Activated CD8-positive, alpha-beta T cell treated with anti-CD3 and anti-CD28 coated beads for 36 hours (primary cell): ENCODE measurements at regions not wholly inside any gene's neighbourhood (a gene's known extent, or its start where the extent isn't known, plus 50 kb on each side); places are given as distances from the start of the nearest gene placed in this dataset.

Experiments
- ATAC-seq: fragments of 200-7000 bp; cut with Tn5 transposase; one replicate; pipeline ENCODE4 v1.10.0; 2021; ENCODE audit warnings: mild to moderate bottlenecking, moderate library complexity
- CTCF ChIA-PET: fragments of 350-600 bp; sonication (Branson Sonifier 250); formaldehyde crosslinking; loops from one replicate; lab custom pipeline; 2021; ENCODE audit warnings: antibody characterized with exemption; lab: Charles Lee
- POLR2A ChIA-PET: fragments of 350-600 bp; sonication (Branson Sonifier 250); formaldehyde crosslinking; loops from one replicate; lab custom pipeline; 2021; ENCODE audit warnings: antibody characterized with exemption; lab: Charles Lee
- DNase-seq: peaks from one replicate; pipeline ENCODE4 v3.0.0-alpha.2; 2020
- H3K27ac Mint-ChIP-seq: one replicate; pipeline ENCODE4 v1.8.0; 2021; ENCODE audit warnings: mild to moderate bottlenecking, mixed read lengths
- H3K27me3 Mint-ChIP-seq: one replicate; pipeline ENCODE4 v1.8.0; 2021; ENCODE audit warnings: mixed read lengths
- H3K36me3 Mint-ChIP-seq: one replicate; pipeline ENCODE4 v1.8.0; 2021; ENCODE audit warnings: low read depth, mixed read lengths
- H3K4me1 Mint-ChIP-seq: one replicate; pipeline ENCODE4 v1.8.0; 2021; ENCODE audit warnings: low read depth, mixed read lengths
- H3K4me3 Mint-ChIP-seq: one replicate; pipeline ENCODE4 v1.8.0; 2021; ENCODE audit warnings: mild to moderate bottlenecking, moderate library complexity, mixed read lengths
- H3K9me3 Mint-ChIP-seq: one replicate; pipeline ENCODE4 v1.8.0; 2021; ENCODE audit warnings: mixed read lengths
- CTCF ChIP-seq: fragments of 200-600 bp; IDR thresholded peaks from one replicate; pipeline ENCODE4 v1.8.0; 2022; ENCODE audit warnings: antibody characterized with exemption, mild to moderate bottlenecking
- intact Hi-C: fragments of 100-400 bp; cut with micrococcal nuclease; formaldehyde crosslinking; loops from one replicate; pipeline ENCODE4 v1.10.0; 2022

- no peaks in the 10 kb centered on the region for H3K4me1 Mint-ChIP-seq
- DNase-seq (no peak), ATAC-seq (no peak)
- H3K4me3 Mint-ChIP-seq: no peak overlapping the region
- intact Hi-C loops: no loop called here
- POLR2A ChIA-PET: interaction anchor here (0.6 kb wide), 1 partner anchor 103 kb away, joined by 3 read pairs; no protein-coding TSS in a partner anchor
- CTCF ChIA-PET: interaction anchor here (1.3 kb wide), 1 partner anchor 14 kb away, joined by 4 read pairs; no protein-coding TSS in a partner anchor
- TF ChIP-seq CTCF: no peak
- H3K9me3 Mint-ChIP-seq: no peaks in the 10 kb centered on the region
- H3K27ac Mint-ChIP-seq: no peak overlapping the region
- H3K36me3 Mint-ChIP-seq: no peaks in the 10 kb centered on the region
- peaks cover 5% of the 10 kb centered on the region for H3K27me3 Mint-ChIP-seq
These were observed 243.6 kb upstream of the GPRIN3 start for GRCh38 chr4:89551191-89551590.

- POLR2A ChIA-PET: no interaction called here
- TF ChIP-seq CTCF: no peak
- Mint-ChIP-seq H3K36me3 (no peaks in the 10 kb centered on the region), H3K27ac (no peak overlapping the region), H3K9me3 (peaks cover 5% of the 10 kb centered on the region), H3K4me3 (no peak overlapping the region), H3K4me1 (no peaks in the 10 kb centered on the region), H3K27me3 (peaks cover 5% of the 10 kb centered on the region)
- DNase-seq (no peak), ATAC-seq (no peak)
- intact Hi-C loops: no loop called here
- CTCF ChIA-PET: interaction anchor here (0.8 kb wide), 1 partner anchor 8 kb away, joined by 3 read pairs; no protein-coding TSS in a partner anchor
These were observed 242.3 kb upstream of the GPRIN3 start for GRCh38 chr4:89549907-89550306.

- intact Hi-C loops: no loop called here
- peaks cover 14% of the 10 kb centered on the region for H3K9me3 Mint-ChIP-seq
- H3K4me1 Mint-ChIP-seq: peaks cover under 1% of the 10 kb centered on the region
- DNase-seq: no peak
- POLR2A ChIA-PET: no interaction called here
- H3K4me3 Mint-ChIP-seq: no peak overlapping the region
- CTCF ChIA-PET: no interaction called here
- no peaks in the 10 kb centered on the region for H3K36me3 Mint-ChIP-seq
- no peak for ATAC-seq
- H3K27me3 Mint-ChIP-seq: peaks cover 5% of the 10 kb centered on the region
- TF ChIP-seq CTCF: no peak
- H3K27ac Mint-ChIP-seq: no peak overlapping the region
These were observed 237.7 kb upstream of the GPRIN3 start for GRCh38 chr4:89545315-89545714.

- ATAC-seq: no peak
- intact Hi-C loops: no loop called here
- no peak for TF ChIP-seq CTCF
- no peak overlapping the region for H3K27ac Mint-ChIP-seq
- peaks cover 2% of the 10 kb centered on the region for H3K27me3 Mint-ChIP-seq
- peaks cover 14% of the 10 kb centered on the region for H3K9me3 Mint-ChIP-seq
- ChIA-PET POLR2A (no interaction called here), CTCF (no interaction called here)
- no peak for DNase-seq
- no peak overlapping the region for H3K4me3 Mint-ChIP-seq
- H3K4me1 Mint-ChIP-seq: peaks cover 5% of the 10 kb centered on the region
- no peaks in the 10 kb centered on the region for H3K36me3 Mint-ChIP-seq
These were observed 234.4 kb upstream of the GPRIN3 start for GRCh38 chr4:89541998-89542397.

- ChIA-PET POLR2A (no interaction called here), CTCF (no interaction called here)
- Mint-ChIP-seq H3K9me3 (peaks cover 11% of the 10 kb centered on the region), H3K27me3 (peaks cover 7% of the 10 kb centered on the region), H3K36me3 (no peaks in the 10 kb centered on the region), H3K27ac (no peak overlapping the region), H3K4me1 (peaks cover 5% of the 10 kb centered on the region), H3K4me3 (no peak overlapping the region)
- intact Hi-C loops: no loop called here
- peak; percentile 34 for ATAC-seq
- TF ChIP-seq CTCF: no peak
- no peak for DNase-seq
These were observed 232.5 kb upstream of the GPRIN3 start for GRCh38 chr4:89539797-89540711.
